Glutamatergic neuron (in vitro differentiated cells): ENCODE measurements at regions not wholly inside any gene's neighbourhood (a gene's known extent, or its start where the extent isn't known, plus 50 kb on each side); places are given as distances from the start of the nearest gene placed in this dataset.

Experiments used
- DNase-seq: peaks from one replicate; pipeline ENCODE4 v3.0.0; 2022
- H3K27ac Mint-ChIP-seq: one replicate; pipeline ENCODE4 v1.8.0; 2020; ENCODE audit warnings: mild to moderate bottlenecking, mixed read lengths, inconsistent platforms; ENCODE audit not compliant: unreplicated experiment
- H3K27me3 Mint-ChIP-seq: one replicate; pipeline ENCODE4 v1.8.0; 2020; ENCODE audit warnings: mild to moderate bottlenecking, moderate library complexity, mixed read lengths, inconsistent platforms; ENCODE audit not compliant: unreplicated experiment
- H3K36me3 Mint-ChIP-seq: one replicate; pipeline ENCODE4 v1.8.0; 2020; ENCODE audit warnings: mild to moderate bottlenecking, mixed read lengths, inconsistent platforms; ENCODE audit not compliant: unreplicated experiment
- H3K4me1 Mint-ChIP-seq: one replicate; pipeline ENCODE4 v1.8.0; 2020; ENCODE audit warnings: mild to moderate bottlenecking, low read depth, mixed read lengths, inconsistent platforms; ENCODE audit not compliant: unreplicated experiment
- H3K4me3 Mint-ChIP-seq: one replicate; pipeline ENCODE4 v1.8.0; 2020; ENCODE audit warnings: mild to moderate bottlenecking, mixed read lengths, inconsistent platforms; ENCODE audit not compliant: unreplicated experiment
- H3K9me3 Mint-ChIP-seq: one replicate; pipeline ENCODE4 v1.8.0; 2020; ENCODE audit warnings: mild to moderate bottlenecking, moderate library complexity, mixed read lengths, inconsistent platforms; ENCODE audit not compliant: unreplicated experiment
- TF ChIP-seq, protein P1 (sequence below): fragments of 200-600 bp; sonication (generic); IDR thresholded peaks from one replicate; pipeline ENCODE4 v1.5.0; 2021; ENCODE audit not compliant: partially characterized antibody, unreplicated experiment

DNA sequence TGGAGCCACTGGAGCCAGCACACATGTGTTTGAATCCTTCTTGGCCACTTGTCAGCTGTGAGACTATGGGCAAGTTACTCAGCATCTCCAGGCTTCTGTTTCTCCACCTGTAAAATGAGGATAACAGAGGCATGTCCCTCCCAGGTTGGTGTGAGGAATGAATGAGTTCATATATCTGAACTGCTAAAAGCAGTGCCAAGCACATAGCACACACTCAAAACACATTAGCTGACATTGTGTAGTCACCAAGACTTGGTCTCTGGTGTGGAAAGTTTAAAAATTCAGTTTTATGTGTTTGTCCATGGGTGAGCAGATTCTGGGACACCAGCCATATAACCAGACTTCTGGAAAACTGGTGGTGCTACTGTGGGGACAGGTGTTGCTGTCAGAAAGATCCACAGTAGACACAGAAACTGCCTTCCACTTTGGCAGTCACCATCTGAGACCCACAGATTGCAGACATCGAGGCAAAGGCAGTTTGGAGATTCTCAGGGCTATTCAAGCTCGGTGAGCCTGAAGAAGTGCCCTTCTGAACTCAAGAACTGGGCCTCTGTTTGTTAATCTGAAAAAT, 115.8 kb downstream of the MRPL14 start:
- Mint-ChIP-seq H3K4me3 (no peak overlapping the region), H3K4me1 (peaks cover 2% of the 10 kb centered on the region), H3K27me3 (peaks cover 6% of the 10 kb centered on the region), H3K27ac (no peak overlapping the region), H3K9me3 (peaks cover 4% of the 10 kb centered on the region), H3K36me3 (peaks cover 5% of the 10 kb centered on the region)
- no peak for DNase-seq
- TF ChIP-seq, protein P1, sequence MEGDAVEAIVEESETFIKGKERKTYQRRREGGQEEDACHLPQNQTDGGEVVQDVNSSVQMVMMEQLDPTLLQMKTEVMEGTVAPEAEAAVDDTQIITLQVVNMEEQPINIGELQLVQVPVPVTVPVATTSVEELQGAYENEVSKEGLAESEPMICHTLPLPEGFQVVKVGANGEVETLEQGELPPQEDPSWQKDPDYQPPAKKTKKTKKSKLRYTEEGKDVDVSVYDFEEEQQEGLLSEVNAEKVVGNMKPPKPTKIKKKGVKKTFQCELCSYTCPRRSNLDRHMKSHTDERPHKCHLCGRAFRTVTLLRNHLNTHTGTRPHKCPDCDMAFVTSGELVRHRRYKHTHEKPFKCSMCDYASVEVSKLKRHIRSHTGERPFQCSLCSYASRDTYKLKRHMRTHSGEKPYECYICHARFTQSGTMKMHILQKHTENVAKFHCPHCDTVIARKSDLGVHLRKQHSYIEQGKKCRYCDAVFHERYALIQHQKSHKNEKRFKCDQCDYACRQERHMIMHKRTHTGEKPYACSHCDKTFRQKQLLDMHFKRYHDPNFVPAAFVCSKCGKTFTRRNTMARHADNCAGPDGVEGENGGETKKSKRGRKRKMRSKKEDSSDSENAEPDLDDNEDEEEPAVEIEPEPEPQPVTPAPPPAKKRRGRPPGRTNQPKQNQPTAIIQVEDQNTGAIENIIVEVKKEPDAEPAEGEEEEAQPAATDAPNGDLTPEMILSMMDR, result no peak

DNA sequence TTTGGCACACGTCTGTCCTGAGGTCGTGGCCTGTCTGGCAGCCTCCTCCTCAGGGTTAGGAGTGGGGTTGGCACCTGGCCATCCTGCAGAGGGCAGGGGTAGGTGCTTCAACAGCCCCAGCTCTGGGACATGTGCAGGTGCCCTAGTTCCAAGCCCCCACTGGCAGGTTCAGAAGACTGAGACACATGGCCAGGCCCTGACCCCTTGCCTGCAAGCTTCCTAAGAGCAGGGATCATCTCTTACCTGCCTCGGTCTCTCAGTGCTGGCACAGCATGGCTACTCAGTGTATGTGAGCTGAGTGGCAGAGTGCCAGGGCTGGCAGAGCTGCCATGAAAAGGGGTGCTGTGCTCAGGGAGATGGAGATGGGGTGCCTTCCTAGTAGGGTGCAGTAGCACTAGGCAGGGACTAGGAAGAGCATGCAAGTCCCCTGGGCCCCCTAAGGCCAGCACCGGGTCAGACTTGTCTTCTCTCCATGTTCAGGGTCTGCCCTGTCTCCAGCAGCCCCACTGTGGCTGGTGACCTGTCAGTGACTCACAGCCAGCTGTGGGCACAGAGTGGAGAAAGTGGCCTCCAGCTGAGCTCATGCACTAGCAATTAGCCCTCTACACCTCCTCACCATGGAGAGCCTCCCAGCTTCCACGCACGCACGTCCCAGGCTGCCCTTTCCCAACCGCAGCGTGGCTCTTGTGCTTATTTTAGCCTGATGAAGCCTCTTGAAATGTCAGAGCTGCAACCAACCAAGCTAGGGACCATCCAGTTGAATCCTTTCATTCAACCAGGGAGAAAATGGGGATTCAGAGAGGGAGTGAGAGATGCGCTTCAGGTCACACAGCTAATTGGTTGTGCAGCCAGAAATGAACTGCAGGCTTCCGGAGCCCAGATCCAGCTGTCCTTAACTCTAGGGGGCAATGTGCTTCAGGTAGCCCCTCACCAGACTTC, 116.6 kb downstream of the MRPL14 start:
- Mint-ChIP-seq H3K36me3 (peaks cover 5% of the 10 kb centered on the region), H3K27ac (no peak overlapping the region), H3K4me3 (no peak overlapping the region), H3K27me3 (peaks cover 7% of the 10 kb centered on the region), H3K9me3 (peaks cover 4% of the 10 kb centered on the region), H3K4me1 (peaks cover 2% of the 10 kb centered on the region)
- TF ChIP-seq, protein P1, result no peak
- DNase-seq, result no peak

DNA sequence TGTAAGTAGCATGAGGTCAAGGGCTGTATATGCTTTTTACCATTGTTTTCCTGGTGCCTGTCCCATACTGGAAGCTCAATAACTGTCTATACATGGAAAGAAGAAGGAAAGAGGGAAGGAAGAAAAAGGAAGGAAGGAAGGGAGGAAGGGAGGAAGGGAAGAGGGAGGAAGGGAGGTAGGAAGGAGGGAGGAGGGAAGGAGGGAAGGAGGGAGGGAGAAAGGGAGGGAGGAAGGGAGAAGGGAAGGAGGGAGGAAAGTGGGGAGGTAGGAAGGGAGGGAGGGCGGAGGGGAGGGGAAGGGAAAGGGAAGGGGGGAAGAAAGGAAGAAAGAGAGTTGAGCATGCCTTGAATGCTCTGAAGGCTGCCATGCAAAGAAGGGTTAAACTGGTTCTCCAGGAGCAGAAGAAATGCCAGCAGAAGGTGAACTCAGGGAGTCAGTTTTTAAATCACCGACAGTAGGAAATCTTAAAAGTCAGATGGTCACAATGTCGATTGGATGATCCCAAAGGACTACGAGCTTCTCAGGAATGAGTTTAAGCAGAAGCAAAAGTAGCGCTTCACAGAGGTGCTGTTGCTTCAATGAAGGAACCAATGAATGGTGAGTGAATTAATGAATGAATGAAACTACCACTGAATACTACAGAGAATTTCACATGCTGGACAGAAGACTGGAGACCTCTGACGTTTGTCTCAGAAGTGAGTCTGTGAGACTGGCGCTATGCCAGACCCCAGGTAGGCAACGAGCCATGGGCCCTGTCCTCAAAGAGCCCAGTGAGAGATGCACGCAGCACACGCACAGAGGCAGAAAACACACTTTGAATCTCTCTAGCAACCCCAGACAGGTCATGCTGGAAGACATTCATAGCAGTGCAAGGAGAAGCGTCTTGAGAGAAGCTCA, 117.6 kb downstream of the MRPL14 start:
- H3K9me3 Mint-ChIP-seq, result peaks cover 4% of the 10 kb centered on the region
- no peak for DNase-seq
- TF ChIP-seq, protein P1, result no peak
- H3K27me3 Mint-ChIP-seq, result peaks cover 10% of the 10 kb centered on the region
- H3K36me3 Mint-ChIP-seq, result peaks cover 5% of the 10 kb centered on the region
- H3K27ac Mint-ChIP-seq, result no peak overlapping the region
- H3K4me1 Mint-ChIP-seq, result peaks cover 2% of the 10 kb centered on the region
- H3K4me3 Mint-ChIP-seq, result no peak overlapping the region

DNA sequence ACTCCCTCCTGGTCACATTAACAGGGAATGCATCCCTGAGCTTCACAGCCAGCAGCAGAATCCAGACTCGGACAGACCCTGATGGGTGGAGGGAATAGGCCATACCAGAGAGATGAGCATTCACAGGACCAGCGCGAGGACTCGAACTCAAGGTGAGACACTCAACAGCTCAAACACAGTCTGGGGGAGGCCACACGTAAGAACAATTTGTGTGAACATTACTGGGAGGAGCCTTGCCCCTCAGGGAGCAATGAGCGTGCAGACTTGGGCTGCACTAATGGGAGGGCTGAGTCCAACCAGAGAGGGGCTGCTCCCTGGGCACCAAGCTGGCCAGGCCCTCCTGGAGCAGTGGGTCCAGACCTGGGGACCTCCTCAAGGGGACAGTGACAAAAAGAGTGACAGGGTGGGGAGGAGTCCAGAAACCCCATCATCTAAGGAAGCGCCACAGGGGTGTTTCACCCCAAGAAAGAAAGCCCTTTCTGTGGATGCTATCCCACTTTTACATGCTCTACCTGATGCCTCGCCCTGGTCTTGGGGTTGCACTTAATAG, 118.4 kb downstream of the MRPL14 start:
- TF ChIP-seq, protein P1, result no peak
- H3K27ac Mint-ChIP-seq, result no peak overlapping the region
- no peak for DNase-seq
- peaks cover 5% of the 10 kb centered on the region for H3K36me3 Mint-ChIP-seq
- peaks cover 10% of the 10 kb centered on the region for H3K27me3 Mint-ChIP-seq
- peaks cover 5% of the 10 kb centered on the region for H3K9me3 Mint-ChIP-seq
- no peak overlapping the region for H3K4me3 Mint-ChIP-seq
- peaks cover 2% of the 10 kb centered on the region for H3K4me1 Mint-ChIP-seq
